Adrenal gland (tissue), 9 donors: ENCODE measurements at regions not wholly inside any gene's neighbourhood (a gene's known extent, or its start where the extent isn't known, plus 50 kb on each side); places are given as distances from the start of the nearest gene placed in this dataset.
"Not testable (repeated sequence)": the region's sequence is repeated elsewhere in the genome, so short reads cannot be mapped to it uniquely, and the experiment has no call there.

Experiments
- DNase-seq, 7 donors: peaks; one replicate each; pipeline ENCODE4 v3.0.0-alpha.2; 2019 to 2020
- H3K27ac ChIP-seq, 5 donors: fragments of 200-600 bp; sonication (generic) in 4 of 5; 1 replicate in 3 of 5; 2 replicates in 2 of 5; pipeline versions ENCODE4 v1.5.1 to v1.8.0; 2016 to 2020; ENCODE audit warnings: mild to moderate bottlenecking in 1 of 5
- H3K27me3 ChIP-seq: fragments of 200-600 bp; 2 replicates; pipeline ENCODE4 v1.8.0; 2021
- H3K36me3 ChIP-seq, 2 donors: fragments of 200-600 bp; replicated peaks in 1 of 2; 1 replicate in 1 of 2; 2 replicates in 1 of 2; pipeline versions ENCODE4 v1.5.1 to v1.8.0; 2018 to 2022
- H3K4me1 ChIP-seq, 2 donors: fragments of 200-600 bp; replicated peaks in 1 of 2; 1 replicate in 1 of 2; 2 replicates in 1 of 2; pipeline versions ENCODE4 v1.5.1 to v1.8.0; 2018 to 2021
- H3K4me3 ChIP-seq, 4 donors: fragments of 200-600 bp; sonication (generic) in 3 of 4; one replicate each; pipeline ENCODE4 v1.5.1; 2016 to 2018
- H3K9me3 ChIP-seq, 3 donors: fragments of 200-600 bp; sonication (generic) in 1 of 3; replicated peaks in 1 of 3; 1 replicate in 2 of 3; 2 replicates in 1 of 3; pipeline versions ENCODE4 v1.5.1 to v1.8.0; 2016 to 2021
- POLR2A ChIP-seq, 2 donors: fragments of 450-650 bp; IDR thresholded peaks; one replicate each; pipeline ENCODE4 v1.6.1; 2017; ENCODE audit warnings: antibody characterized with exemption in 2 of 2, mild to moderate bottlenecking in 2 of 2, moderate library complexity in 1 of 2
- WGBS, 4 donors: extraction: QIAGEN DNeasy Blood & Tissue Kit in 2 of 4; methylation state at CpG; one replicate each; pipeline versions ENCODE4 v1.1.5 to v1.1.7; 2013 to 2017; 5-methylcytosine and 5-hydroxymethylcytosine counted together
- intact Hi-C, 2 donors: fragments of 100-400 bp; cut with DNase I; formaldehyde crosslinking; loops; one replicate each; pipeline versions ENCODE4 v1.14.1 to v1.15.0; 2022 to 2023
- TF ChIP-seq, protein P1 (sequence below), 6 experiments: fragments of 450-650 bp in 4 of 6; fragments of 200-600 bp in 2 of 6; sonication (generic) in 1 of 6; IDR thresholded peaks; 1 replicate in 5 of 6; 2 replicates in 1 of 6; pipeline versions ENCODE4 v1.5.1 to v1.8.0; 2016 to 2021; ENCODE audit warnings: antibody characterized with exemption in 6 of 6, mild to moderate bottlenecking in 2 of 6, moderate library complexity in 1 of 6
- donor health status: healthy with polysubstance abuse.
- donor health status: Bipolar disorder and iron deficiency.
- donor health status: DM: yes; HTN: yes; CAD: no.
- donor health status: DM: no; HTN: no; CAD: no.
- donor health status: DM: no; HTN: no; CAD: no.

DNA sequence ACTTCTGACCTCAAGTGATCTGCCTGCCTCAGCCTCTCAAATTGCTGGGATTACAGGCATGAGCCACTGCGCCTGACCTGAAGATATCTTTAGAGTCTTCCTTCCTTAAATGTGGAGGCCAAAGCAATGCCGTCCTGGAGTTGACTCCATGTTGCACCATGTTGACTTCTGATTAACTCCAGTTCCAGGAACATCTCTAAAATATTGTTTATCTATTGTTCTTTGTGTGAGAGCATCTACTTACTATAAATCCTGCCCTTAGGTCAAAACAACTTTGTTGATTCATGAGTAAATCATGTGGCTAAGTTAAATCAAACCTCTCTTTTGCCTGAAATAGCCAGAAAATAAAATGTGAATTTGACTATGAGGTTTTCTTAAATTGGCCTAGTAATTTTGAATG lies 56.6 kb upstream of the CAPRIN1 start:
- Histone ChIP-seq H3K9me3 (no peaks in the 10 kb centered on the region), H3K4me3 (no peak overlapping the region), H3K27me3 (no peaks in the 10 kb centered on the region), H3K27ac (no peak overlapping the region), H3K4me1 (peaks cover 0 to 5% of the 10 kb centered on the region in 2 donors), H3K36me3 (no peaks in the 10 kb centered on the region)
- TF ChIP-seq, protein P1, sequence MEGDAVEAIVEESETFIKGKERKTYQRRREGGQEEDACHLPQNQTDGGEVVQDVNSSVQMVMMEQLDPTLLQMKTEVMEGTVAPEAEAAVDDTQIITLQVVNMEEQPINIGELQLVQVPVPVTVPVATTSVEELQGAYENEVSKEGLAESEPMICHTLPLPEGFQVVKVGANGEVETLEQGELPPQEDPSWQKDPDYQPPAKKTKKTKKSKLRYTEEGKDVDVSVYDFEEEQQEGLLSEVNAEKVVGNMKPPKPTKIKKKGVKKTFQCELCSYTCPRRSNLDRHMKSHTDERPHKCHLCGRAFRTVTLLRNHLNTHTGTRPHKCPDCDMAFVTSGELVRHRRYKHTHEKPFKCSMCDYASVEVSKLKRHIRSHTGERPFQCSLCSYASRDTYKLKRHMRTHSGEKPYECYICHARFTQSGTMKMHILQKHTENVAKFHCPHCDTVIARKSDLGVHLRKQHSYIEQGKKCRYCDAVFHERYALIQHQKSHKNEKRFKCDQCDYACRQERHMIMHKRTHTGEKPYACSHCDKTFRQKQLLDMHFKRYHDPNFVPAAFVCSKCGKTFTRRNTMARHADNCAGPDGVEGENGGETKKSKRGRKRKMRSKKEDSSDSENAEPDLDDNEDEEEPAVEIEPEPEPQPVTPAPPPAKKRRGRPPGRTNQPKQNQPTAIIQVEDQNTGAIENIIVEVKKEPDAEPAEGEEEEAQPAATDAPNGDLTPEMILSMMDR (IDR thresholded peaks at IDR 0.05), result no peak
- no peak for TF ChIP-seq POLR2A (IDR thresholded peaks at IDR 0.05)
- DNase-seq, result no peak
- WGBS, 4 donors, result 70 to 84% (median 82%) methylated on average over 2 of the region's 2 CpGs
- intact Hi-C loops, result loop anchor here (5.0 to 10.0 kb wide), 3 partner anchors 50 to 177 kb away; no protein-coding TSS in a partner anchor

DNA sequence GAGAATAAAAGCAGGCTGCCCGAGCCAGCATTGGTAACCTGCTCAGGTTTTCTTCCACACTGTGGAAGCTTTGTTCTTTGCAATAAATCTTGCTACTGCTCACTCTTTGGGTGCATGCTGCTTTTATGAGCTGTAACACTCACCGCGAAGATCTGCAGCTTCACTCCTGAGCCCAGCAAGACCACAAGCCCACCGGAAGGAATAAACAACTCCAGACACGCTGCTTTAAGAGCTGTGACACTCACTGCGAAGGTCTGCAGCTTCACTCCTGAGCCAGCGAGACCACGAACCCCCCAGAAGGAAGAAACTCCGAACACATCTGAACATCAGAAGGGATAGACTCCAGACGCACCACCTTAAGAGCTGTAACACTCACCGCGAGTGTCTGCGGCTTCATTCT lies 60.4 kb upstream of the CAPRIN1 start:
- H3K4me3 ChIP-seq, H3K27me3 ChIP-seq, H3K4me1 ChIP-seq, H3K36me3 ChIP-seq, H3K27ac ChIP-seq, DNase-seq, H3K9me3 ChIP-seq: not testable (repeated sequence)
- intact Hi-C loops, result loop anchor here (10.0 kb wide), 2 partner anchors 54 to 154 kb away; no protein-coding TSS in a partner anchor
- 63 to 83% (median 69%) methylated on average over 12 to 13 of the region's 13 CpGs for WGBS, 4 donors

DNA sequence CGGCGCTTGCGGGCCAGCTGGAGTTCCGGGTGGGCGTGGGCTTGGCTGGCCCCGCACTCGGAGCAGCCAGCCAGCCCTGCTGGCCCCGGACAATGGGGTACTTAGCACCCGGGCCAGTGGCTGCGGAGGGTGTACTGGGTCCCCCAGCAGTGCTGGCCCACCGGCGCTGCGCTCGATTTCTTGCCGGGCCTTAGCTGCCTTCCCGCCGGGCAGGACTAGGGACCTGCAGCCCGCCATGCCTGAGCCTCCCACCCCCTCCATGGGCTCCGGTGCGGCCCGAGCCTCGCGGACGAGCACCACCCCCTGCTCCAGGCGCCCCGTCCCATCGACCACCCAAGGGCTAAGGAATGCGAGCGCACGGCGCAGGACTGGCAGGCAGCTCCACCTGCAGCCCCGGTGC lies 61.4 kb upstream of the CAPRIN1 start:
- intact Hi-C loops, result loop anchor here (10.0 kb wide), 2 partner anchors 55 to 155 kb away; no protein-coding TSS in a partner anchor
- H3K36me3 ChIP-seq, H3K27me3 ChIP-seq, H3K4me1 ChIP-seq, H3K9me3 ChIP-seq, H3K27ac ChIP-seq, H3K4me3 ChIP-seq, DNase-seq: not testable (repeated sequence)
- WGBS, 4 donors, result 88 to 93% (median 89%) methylated on average over 19 to 31 of the region's 32 CpGs; no CpG with 5 or more reads in 1 of the 4 donors

DNA sequence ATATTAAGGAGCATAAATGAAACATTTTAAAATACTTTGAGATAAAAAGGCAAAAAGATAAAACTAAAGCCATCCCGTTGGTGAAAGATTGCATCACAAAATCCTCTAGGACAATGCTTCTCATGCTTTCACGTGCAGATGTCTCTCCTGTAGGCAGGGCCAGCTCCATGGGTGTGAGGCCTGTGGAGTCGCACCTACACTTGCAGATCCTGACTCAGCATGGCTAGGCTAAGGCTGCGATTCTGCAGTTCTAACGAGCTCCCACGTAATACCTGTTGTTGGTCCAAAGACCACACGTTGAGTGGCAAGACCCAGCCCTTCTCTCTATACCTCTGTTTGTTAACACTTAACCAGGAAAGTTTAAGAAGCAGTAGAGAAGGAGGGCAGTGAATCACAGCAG lies 62.1 kb upstream of the CAPRIN1 start:
- intact Hi-C loops, result no loop called here
- no peak overlapping the region for H3K4me3 ChIP-seq
- DNase-seq, result no peak
- no peak overlapping the region for H3K27ac ChIP-seq
- 73 to 80% (median 76%) methylated on average over 7 of the region's 7 CpGs for WGBS, 4 donors
- no peaks in the 10 kb centered on the region for H3K27me3 ChIP-seq
- TF ChIP-seq POLR2A (IDR thresholded peaks at IDR 0.05), result no peak
- TF ChIP-seq, protein P1 (IDR thresholded peaks at IDR 0.05), result no peak
- no peaks in the 10 kb centered on the region for H3K36me3 ChIP-seq
- no peaks in the 10 kb centered on the region for H3K4me1 ChIP-seq
- H3K9me3 ChIP-seq, result no peaks in the 10 kb centered on the region

DNA sequence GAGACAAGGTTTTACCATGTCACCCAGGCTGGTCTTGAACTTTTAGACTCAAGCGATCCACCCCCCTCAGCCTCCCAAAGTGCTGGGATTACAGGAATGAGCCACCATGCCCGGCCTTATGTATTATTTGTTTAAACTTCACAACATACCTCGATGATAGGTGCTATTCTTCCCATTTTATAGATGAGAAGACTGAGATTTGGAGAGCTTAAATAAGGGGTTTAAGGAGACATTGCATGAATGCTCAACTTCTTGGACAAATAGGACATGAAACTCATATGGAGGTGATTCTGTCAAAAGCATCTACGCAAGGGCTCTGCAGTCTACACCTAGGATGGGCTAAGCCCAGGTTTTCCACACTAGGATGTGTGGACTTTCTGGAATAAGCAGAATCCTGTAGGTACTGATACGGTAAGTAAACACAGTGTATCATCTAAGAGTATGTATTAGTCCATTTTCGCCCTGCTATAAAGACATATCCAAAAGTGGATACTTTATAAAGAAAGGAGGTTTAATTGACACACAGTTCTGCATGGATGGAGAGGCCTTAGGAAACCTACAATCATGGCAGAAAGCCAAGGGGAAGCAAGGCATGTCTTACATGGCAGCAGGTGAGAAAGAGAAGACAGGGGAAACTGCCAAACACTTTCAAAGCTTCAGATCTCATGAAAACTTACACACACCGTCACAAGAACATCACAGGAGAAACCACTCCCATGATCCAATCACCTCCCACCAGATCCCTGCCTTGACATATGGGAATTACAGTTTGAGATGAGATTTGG lies 62.8 kb upstream of the CAPRIN1 start:
- Histone ChIP-seq H3K4me1 (no peaks in the 10 kb centered on the region), H3K36me3 (no peaks in the 10 kb centered on the region), H3K9me3 (no peaks in the 10 kb centered on the region), H3K27me3 (no peaks in the 10 kb centered on the region), H3K4me3 (no peak overlapping the region), H3K27ac (no peak overlapping the region)
- WGBS, 4 donors, result 80 to 90% (median 81%) methylated on average over 7 of the region's 7 CpGs
- no peak for TF ChIP-seq POLR2A (IDR thresholded peaks at IDR 0.05)
- TF ChIP-seq, protein P1 (IDR thresholded peaks at IDR 0.05), result no peak
- intact Hi-C loops, result no loop called here
- no peak for DNase-seq
